Esophagus muscularis mucosa (tissue), 3 donors: ENCODE measurements at regions not wholly inside any gene's neighbourhood (a gene's known extent, or its start where the extent isn't known, plus 50 kb on each side); places are given as distances from the start of the nearest gene placed in this dataset.

Source experiments
- POLR2A ChIP-seq: fragments of 450-650 bp; IDR thresholded peaks from one replicate; pipeline ENCODE4 v1.6.1; 2017; ENCODE audit warnings: antibody characterized with exemption, moderate library complexity, mild to moderate bottlenecking, low read depth
- POLR2AphosphoS5 ChIP-seq, 2 donors: sonication (generic); formaldehyde crosslinking; IDR thresholded peaks; one replicate each; pipeline ENCODE4 v1.6.1; 2017; ENCODE audit warnings: antibody characterized with exemption in 2 of 2
- TF ChIP-seq, protein P1 (sequence below), 3 experiments: fragments of 200-600 bp in 2 of 3; fragments of 450-650 bp in 1 of 3; sonication (generic) in 2 of 3; IDR thresholded peaks; one replicate each; pipeline ENCODE4 v1.5.1; 2017 to 2019; ENCODE audit warnings: antibody characterized with exemption in 3 of 3, mild to moderate bottlenecking in 2 of 3, moderate library complexity in 1 of 3

DNA sequence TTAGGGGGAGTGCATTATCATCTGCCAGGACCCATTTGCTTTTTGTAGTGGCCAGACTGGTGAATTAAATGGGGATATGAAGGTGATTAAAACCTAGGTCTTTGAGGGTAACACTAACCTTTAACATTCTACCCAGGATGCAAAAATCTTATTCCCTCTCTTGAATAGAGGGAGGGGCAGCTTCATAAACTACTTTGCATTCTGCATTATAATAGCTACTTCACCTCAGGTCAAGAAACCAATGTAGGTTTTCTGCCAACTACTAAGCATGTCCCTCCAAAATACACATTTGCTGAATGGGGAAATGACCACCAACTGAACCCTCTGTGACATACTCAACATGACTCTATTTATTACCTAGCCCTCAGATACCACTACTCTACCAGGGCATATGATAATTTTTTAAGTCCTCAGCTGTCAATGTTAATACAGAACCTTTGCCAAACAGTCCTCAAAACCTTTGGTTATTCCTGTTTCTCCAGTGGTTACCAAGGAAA, 477.6 kb upstream of the CD180 start:
- TF ChIP-seq, protein P1, sequence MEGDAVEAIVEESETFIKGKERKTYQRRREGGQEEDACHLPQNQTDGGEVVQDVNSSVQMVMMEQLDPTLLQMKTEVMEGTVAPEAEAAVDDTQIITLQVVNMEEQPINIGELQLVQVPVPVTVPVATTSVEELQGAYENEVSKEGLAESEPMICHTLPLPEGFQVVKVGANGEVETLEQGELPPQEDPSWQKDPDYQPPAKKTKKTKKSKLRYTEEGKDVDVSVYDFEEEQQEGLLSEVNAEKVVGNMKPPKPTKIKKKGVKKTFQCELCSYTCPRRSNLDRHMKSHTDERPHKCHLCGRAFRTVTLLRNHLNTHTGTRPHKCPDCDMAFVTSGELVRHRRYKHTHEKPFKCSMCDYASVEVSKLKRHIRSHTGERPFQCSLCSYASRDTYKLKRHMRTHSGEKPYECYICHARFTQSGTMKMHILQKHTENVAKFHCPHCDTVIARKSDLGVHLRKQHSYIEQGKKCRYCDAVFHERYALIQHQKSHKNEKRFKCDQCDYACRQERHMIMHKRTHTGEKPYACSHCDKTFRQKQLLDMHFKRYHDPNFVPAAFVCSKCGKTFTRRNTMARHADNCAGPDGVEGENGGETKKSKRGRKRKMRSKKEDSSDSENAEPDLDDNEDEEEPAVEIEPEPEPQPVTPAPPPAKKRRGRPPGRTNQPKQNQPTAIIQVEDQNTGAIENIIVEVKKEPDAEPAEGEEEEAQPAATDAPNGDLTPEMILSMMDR (IDR thresholded peaks at IDR 0.05), result no peak
- TF ChIP-seq POLR2AphosphoS5 (IDR thresholded peaks at IDR 0.05), result no peak
- TF ChIP-seq POLR2A, result no peak
